ENCODE measurements at regions not wholly inside any gene's neighbourhood (a gene's known extent, or its start where the extent isn't known, plus 50 kb on each side); places are given as distances from the start of the nearest gene placed in this dataset.

GRCh38 chr6:37115236-37115895 lies 54.6 kb upstream of the PIM1 start:
- intact Hi-C loops (cut with DNase I; ENCODE audit: low total_unique reads) = no loop called here
- 69 to 82% methylated on average over 10 of the region's 10 CpGs for WGBS, 2 donors
- Histone ChIP-seq H3K27ac (no peak overlapping the region), H3K9me3 (no peaks in the 10 kb centered on the region), H3K4me1 (peaks cover 5% of the 10 kb centered on the region), H3K36me3 (ENCODE audit: low read depth, missing control alignments) (no peaks in the 10 kb centered on the region), H3K27me3 (no peaks in the 10 kb centered on the region), H3K4me3 (no peak overlapping the region)
- TF ChIP-seq CTCF (IDR thresholded peaks at IDR 0.05) (no peak), POLR2A (IDR thresholded peaks at IDR 0.05) (no peak)
- no peak for DNase-seq

DNA sequence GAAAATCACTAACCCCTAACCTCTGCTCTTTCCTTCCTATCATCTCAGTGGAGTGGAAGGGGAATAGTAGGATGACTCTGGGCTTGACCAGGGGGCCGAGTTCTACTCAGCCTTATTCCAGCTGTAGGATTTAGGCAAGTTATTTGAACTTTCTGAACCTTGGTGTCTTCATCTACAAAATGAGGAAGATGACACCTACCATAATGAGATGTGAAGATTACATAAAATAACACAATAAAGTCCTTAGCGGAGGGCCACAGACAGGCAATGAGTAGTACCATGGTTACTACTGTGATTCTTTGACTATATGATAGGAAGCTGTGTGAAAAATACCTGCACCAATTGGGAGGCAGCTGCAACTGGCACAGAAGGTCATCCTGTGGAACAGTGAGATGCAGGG lies 53.6 kb upstream of the PIM1 start:
- no peak overlapping the region for H3K4me3 ChIP-seq
- intact Hi-C loops (cut with DNase I; ENCODE audit: low total_unique reads) = no loop called here
- DNase-seq = no peak
- H3K9me3 ChIP-seq = no peaks in the 10 kb centered on the region
- no peak for TF ChIP-seq POLR2A (IDR thresholded peaks at IDR 0.05)
- no peak for TF ChIP-seq CTCF (IDR thresholded peaks at IDR 0.05)
- H3K4me1 ChIP-seq = no peaks in the 10 kb centered on the region
- H3K27me3 ChIP-seq = no peaks in the 10 kb centered on the region
- no peaks in the 10 kb centered on the region for H3K36me3 ChIP-seq (ENCODE audit: low read depth, missing control alignments)
- H3K27ac ChIP-seq = no peak overlapping the region
- WGBS, 2 donors = 95% methylated on average over 2 of the region's 2 CpGs

DNA sequence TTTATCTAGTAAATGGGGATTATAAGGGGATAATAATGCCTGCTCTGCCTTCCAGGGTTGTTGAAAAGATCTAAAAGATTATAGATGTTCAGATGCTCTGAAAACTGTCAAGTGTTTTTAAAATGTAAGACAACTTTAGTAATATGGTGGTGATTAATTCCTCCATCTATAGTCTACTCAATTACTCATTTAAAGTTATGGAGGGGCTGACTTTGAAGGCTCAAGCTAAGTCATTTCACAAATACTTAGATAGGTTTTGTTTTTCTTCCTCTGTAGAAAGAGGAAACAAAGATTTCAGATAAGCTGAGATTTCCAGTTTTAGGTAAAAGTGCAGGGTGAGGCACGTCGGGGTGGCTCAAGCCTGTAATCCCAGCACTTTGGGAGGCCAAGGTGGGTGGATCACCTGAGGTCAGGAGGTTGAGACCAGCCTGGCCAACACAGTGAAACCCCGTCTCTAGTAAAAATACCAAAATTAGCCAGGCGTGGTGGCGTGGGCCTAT lies 50.5 kb upstream of the PIM1 start:
- no peaks in the 10 kb centered on the region for H3K36me3 ChIP-seq (ENCODE audit: low read depth, missing control alignments)
- WGBS, 2 donors = 83 to 91% methylated on average over 5 of the region's 5 CpGs
- DNase-seq = no peak
- H3K9me3 ChIP-seq = no peaks in the 10 kb centered on the region
- H3K4me3 ChIP-seq = no peak overlapping the region
- intact Hi-C loops (cut with DNase I; ENCODE audit: low total_unique reads) = no loop called here
- H3K27ac ChIP-seq = no peak overlapping the region
- no peaks in the 10 kb centered on the region for H3K27me3 ChIP-seq
- TF ChIP-seq CTCF (IDR thresholded peaks at IDR 0.05) (no peak), POLR2A (IDR thresholded peaks at IDR 0.05) (no peak)
- no peaks in the 10 kb centered on the region for H3K4me1 ChIP-seq

Data from testis (tissue), 2 donors.